ENCODE measurements at regions not wholly inside any gene's neighbourhood (a gene's known extent, or its start where the extent isn't known, plus 50 kb on each side); places are given as distances from the start of the nearest gene placed in this dataset.

DNA sequence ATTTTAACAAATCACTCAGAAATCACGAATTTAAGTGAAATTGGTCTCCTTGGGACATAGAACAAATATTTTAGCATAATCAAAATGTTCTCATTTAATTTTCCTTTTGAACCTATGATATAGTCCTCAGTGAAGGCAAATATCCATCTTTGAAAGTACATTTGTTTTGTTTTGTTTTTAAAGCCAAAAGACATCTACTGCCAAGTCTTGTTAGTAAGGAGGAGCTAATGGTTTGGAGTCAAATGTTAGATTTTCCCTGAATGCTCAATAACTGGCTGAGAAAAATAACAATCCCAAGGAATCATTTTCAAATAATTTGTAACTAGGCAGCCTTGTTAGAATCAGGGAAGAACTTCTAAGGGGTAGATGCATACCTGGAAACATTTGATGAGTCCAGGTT, 302.9 kb upstream of the MAF start:
- no peaks in the 10 kb centered on the region for H3K36me3 Mint-ChIP-seq (ENCODE audit: insufficient read depth, unreplicated experiment)
- no peaks in the 10 kb centered on the region for H3K9me3 Mint-ChIP-seq (ENCODE audit: unreplicated experiment)
- H3K4me3 Mint-ChIP-seq (ENCODE audit: unreplicated experiment) = no peak overlapping the region
- Histone ChIP-seq H3K4me3 (ENCODE audit: low read depth, low read length) (no peak overlapping the region), H3K27me3 (replicated peaks; ENCODE audit: control insufficient read depth, insufficient read depth, low read length) (no peaks in the 10 kb centered on the region), H3K4me1 (peaks cover 22% of the 10 kb centered on the region), H3K9me3 (no peaks in the 10 kb centered on the region; the same call in 1 of the 2 replicates), H3K36me3 (ENCODE audit: control insufficient read depth, insufficient read depth, low read length) (no peaks in the 10 kb centered on the region)
- H3K4me1 Mint-ChIP-seq (ENCODE audit: low read depth, unreplicated experiment) = peaks cover 14% of the 10 kb centered on the region
- TF ChIP-seq, protein P1, sequence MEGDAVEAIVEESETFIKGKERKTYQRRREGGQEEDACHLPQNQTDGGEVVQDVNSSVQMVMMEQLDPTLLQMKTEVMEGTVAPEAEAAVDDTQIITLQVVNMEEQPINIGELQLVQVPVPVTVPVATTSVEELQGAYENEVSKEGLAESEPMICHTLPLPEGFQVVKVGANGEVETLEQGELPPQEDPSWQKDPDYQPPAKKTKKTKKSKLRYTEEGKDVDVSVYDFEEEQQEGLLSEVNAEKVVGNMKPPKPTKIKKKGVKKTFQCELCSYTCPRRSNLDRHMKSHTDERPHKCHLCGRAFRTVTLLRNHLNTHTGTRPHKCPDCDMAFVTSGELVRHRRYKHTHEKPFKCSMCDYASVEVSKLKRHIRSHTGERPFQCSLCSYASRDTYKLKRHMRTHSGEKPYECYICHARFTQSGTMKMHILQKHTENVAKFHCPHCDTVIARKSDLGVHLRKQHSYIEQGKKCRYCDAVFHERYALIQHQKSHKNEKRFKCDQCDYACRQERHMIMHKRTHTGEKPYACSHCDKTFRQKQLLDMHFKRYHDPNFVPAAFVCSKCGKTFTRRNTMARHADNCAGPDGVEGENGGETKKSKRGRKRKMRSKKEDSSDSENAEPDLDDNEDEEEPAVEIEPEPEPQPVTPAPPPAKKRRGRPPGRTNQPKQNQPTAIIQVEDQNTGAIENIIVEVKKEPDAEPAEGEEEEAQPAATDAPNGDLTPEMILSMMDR (IDR thresholded peaks at IDR 0.05; ENCODE audit: insufficient read depth in 1 of 2, low read depth in 1 of 2, low read length in 1 of 2, severe bottlenecking in 1 of 2, unreplicated experiment in 1 of 2) = no peak
- CTCF ChIA-PET = no interaction called here
- intact Hi-C loops (cut with micrococcal nuclease; ENCODE audit: unreplicated experiment) = no loop called here
- no peak overlapping the region for H3K27ac Mint-ChIP-seq (ENCODE audit: unreplicated experiment)
- POLR2A ChIA-PET = no interaction called here
- no peaks in the 10 kb centered on the region for H3K27me3 Mint-ChIP-seq (ENCODE audit: insufficient read depth, unreplicated experiment)
- DNase-seq = no peak
- BruUV-seq (replicated peaks) = no TSS peak

GRCh38 chr16:79902351-79902750, 301.8 kb upstream of the MAF start:
- no peaks in the 10 kb centered on the region for H3K36me3 ChIP-seq (ENCODE audit: control insufficient read depth, insufficient read depth, low read length)
- CTCF ChIA-PET = no interaction called here
- Mint-ChIP-seq H3K27ac (ENCODE audit: unreplicated experiment) (no peak overlapping the region), H3K27me3 (ENCODE audit: insufficient read depth, unreplicated experiment) (no peaks in the 10 kb centered on the region), H3K9me3 (ENCODE audit: unreplicated experiment) (no peaks in the 10 kb centered on the region), H3K36me3 (ENCODE audit: insufficient read depth, unreplicated experiment) (no peaks in the 10 kb centered on the region), H3K4me1 (ENCODE audit: low read depth, unreplicated experiment) (peaks cover 22% of the 10 kb centered on the region), H3K4me3 (ENCODE audit: unreplicated experiment) (no peak overlapping the region)
- intact Hi-C loops (cut with micrococcal nuclease; ENCODE audit: unreplicated experiment) = no loop called here
- no peak for DNase-seq
- BruUV-seq (replicated peaks) = no TSS peak
- no peak overlapping the region for H3K4me3 ChIP-seq (ENCODE audit: low read depth, low read length)
- POLR2A ChIA-PET = no interaction called here
- no peaks in the 10 kb centered on the region for H3K27me3 ChIP-seq (replicated peaks; ENCODE audit: control insufficient read depth, insufficient read depth, low read length)
- peaks cover 33% of the 10 kb centered on the region for H3K4me1 ChIP-seq
- H3K9me3 ChIP-seq = no peaks in the 10 kb centered on the region; the same call in 1 of the 2 replicates
- TF ChIP-seq, protein P1 (IDR thresholded peaks at IDR 0.05; ENCODE audit: insufficient read depth in 1 of 2, low read depth in 1 of 2, low read length in 1 of 2, severe bottlenecking in 1 of 2, unreplicated experiment in 1 of 2) = no peak

GRCh38 chr16:79901522-79901921, 301.0 kb upstream of the MAF start:
- intact Hi-C loops (cut with micrococcal nuclease; ENCODE audit: unreplicated experiment) = no loop called here
- H3K27me3 Mint-ChIP-seq (ENCODE audit: insufficient read depth, unreplicated experiment) = no peaks in the 10 kb centered on the region
- H3K9me3 Mint-ChIP-seq (ENCODE audit: unreplicated experiment) = no peaks in the 10 kb centered on the region
- TF ChIP-seq, protein P1 (IDR thresholded peaks at IDR 0.05; ENCODE audit: insufficient read depth in 1 of 2, low read depth in 1 of 2, low read length in 1 of 2, severe bottlenecking in 1 of 2, unreplicated experiment in 1 of 2) = no peak
- ChIA-PET CTCF (no interaction called here), POLR2A (no interaction called here)
- no peaks in the 10 kb centered on the region for H3K9me3 ChIP-seq
- no peaks in the 10 kb centered on the region for H3K27me3 ChIP-seq (replicated peaks; ENCODE audit: control insufficient read depth, insufficient read depth, low read length)
- H3K36me3 Mint-ChIP-seq (ENCODE audit: insufficient read depth, unreplicated experiment) = no peaks in the 10 kb centered on the region
- no peak overlapping the region for H3K4me3 Mint-ChIP-seq (ENCODE audit: unreplicated experiment)
- peaks cover 28% of the 10 kb centered on the region for H3K4me1 Mint-ChIP-seq (ENCODE audit: low read depth, unreplicated experiment)
- H3K4me3 ChIP-seq (ENCODE audit: low read depth, low read length) = no peak overlapping the region
- H3K4me1 ChIP-seq = peaks cover 42% of the 10 kb centered on the region
- H3K27ac Mint-ChIP-seq (ENCODE audit: unreplicated experiment) = no peak overlapping the region
- H3K36me3 ChIP-seq (ENCODE audit: control insufficient read depth, insufficient read depth, low read length) = no peaks in the 10 kb centered on the region
- no peak for DNase-seq
- BruUV-seq (replicated peaks) = no TSS peak

Data from Caco-2 (cell line).